ENCODE measurements at regions not wholly inside any gene's neighbourhood (a gene's known extent, or its start where the extent isn't known, plus 50 kb on each side); places are given as distances from the start of the nearest gene placed in this dataset.

GRCh38 chr14:39977198-39977597 lies 545.0 kb upstream of the FBXO33 start:
- TF ChIP-seq ZNF839 (CRISPR knock-in tag; IDR thresholded peaks at IDR 0.05; ENCODE audit: borderline replicate concordance) (no peak), RORA (CRISPR knock-in tag; IDR thresholded peaks at IDR 0.05) (no peak), ZNF282 (IDR thresholded peaks at IDR 0.05; ENCODE audit: partially characterized antibody) (no peak), NFYB (CRISPR knock-in tag; IDR thresholded peaks at IDR 0.05) (no peak), RFX1 (IDR thresholded peaks at IDR 0.05) (no peak), CTCF (CRISPR knock-in tag; IDR thresholded peaks at IDR 0.05) (no peak), KLF16 (CRISPR knock-in tag; IDR thresholded peaks at IDR 0.05) (no peak), PAF1 (CRISPR knock-in tag; IDR thresholded peaks at IDR 0.05) (no peak)
- TF ChIP-seq, protein P1, sequence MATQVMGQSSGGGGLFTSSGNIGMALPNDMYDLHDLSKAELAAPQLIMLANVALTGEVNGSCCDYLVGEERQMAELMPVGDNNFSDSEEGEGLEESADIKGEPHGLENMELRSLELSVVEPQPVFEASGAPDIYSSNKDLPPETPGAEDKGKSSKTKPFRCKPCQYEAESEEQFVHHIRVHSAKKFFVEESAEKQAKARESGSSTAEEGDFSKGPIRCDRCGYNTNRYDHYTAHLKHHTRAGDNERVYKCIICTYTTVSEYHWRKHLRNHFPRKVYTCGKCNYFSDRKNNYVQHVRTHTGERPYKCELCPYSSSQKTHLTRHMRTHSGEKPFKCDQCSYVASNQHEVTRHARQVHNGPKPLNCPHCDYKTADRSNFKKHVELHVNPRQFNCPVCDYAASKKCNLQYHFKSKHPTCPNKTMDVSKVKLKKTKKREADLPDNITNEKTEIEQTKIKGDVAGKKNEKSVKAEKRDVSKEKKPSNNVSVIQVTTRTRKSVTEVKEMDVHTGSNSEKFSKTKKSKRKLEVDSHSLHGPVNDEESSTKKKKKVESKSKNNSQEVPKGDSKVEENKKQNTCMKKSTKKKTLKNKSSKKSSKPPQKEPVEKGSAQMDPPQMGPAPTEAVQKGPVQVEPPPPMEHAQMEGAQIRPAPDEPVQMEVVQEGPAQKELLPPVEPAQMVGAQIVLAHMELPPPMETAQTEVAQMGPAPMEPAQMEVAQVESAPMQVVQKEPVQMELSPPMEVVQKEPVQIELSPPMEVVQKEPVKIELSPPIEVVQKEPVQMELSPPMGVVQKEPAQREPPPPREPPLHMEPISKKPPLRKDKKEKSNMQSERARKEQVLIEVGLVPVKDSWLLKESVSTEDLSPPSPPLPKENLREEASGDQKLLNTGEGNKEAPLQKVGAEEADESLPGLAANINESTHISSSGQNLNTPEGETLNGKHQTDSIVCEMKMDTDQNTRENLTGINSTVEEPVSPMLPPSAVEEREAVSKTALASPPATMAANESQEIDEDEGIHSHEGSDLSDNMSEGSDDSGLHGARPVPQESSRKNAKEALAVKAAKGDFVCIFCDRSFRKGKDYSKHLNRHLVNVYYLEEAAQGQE (IDR thresholded peaks at IDR 0.05; ENCODE audit: borderline replicate concordance in 1 of 2, low read depth in 1 of 2, low read length in 2 of 2), result no peak

All from HepG2 (cell line).